Gastroesophageal sphincter (tissue), 3 donors: ENCODE measurements at regions not wholly inside any gene's neighbourhood (a gene's known extent, or its start where the extent isn't known, plus 50 kb on each side); places are given as distances from the start of the nearest gene placed in this dataset.
"Not testable (repeated sequence)": the region's sequence is repeated elsewhere in the genome, so short reads cannot be mapped to it uniquely, and the experiment has no call there.

ENCODE experiments used
- EP300 ChIP-seq: sonication (generic); formaldehyde crosslinking; IDR thresholded peaks from one replicate; pipeline ENCODE4 v1.6.1; 2017; ENCODE audit warnings: antibody characterized with exemption, mild to moderate bottlenecking
- POLR2A ChIP-seq, 2 donors: fragments of 450-650 bp; IDR thresholded peaks; one replicate each; pipeline ENCODE4 v1.6.1; 2017; ENCODE audit warnings: antibody characterized with exemption in 2 of 2, mild to moderate bottlenecking in 2 of 2, moderate library complexity in 1 of 2
- POLR2AphosphoS5 ChIP-seq: sonication (generic); formaldehyde crosslinking; IDR thresholded peaks from one replicate; pipeline ENCODE4 v1.6.1; 2017; ENCODE audit warnings: antibody characterized with exemption
- TF ChIP-seq, protein P1 (sequence below), 4 experiments: fragments of 200-600 bp in 2 of 4; fragments of 450-650 bp in 2 of 4; sonication (generic) in 1 of 4; IDR thresholded peaks; one replicate each; pipeline ENCODE4 v1.5.1; 2017 to 2019; ENCODE audit warnings: antibody characterized with exemption in 4 of 4, mild to moderate bottlenecking in 2 of 4, moderate library complexity in 2 of 4

DNA sequence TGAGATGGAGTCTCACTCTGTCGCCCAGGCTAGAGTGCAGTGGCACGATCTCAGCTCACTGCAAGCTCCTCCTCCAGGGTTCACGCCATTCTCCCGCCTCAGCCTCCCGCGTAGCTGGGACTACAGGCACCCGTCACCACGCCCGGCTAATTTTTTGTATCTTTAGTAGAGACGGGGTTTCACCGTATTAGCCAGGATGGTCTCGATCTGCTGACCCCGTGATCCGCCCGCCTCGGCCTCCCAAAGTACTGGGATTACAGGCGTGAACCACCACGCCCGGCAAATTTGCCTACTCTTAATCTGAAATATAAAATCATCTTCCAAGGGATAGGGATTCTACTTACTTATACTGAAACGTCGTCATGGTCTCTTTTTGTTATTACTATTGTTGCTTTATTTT is 314.7 kb downstream of the FGF10 start:
- TF ChIP-seq, protein P1, sequence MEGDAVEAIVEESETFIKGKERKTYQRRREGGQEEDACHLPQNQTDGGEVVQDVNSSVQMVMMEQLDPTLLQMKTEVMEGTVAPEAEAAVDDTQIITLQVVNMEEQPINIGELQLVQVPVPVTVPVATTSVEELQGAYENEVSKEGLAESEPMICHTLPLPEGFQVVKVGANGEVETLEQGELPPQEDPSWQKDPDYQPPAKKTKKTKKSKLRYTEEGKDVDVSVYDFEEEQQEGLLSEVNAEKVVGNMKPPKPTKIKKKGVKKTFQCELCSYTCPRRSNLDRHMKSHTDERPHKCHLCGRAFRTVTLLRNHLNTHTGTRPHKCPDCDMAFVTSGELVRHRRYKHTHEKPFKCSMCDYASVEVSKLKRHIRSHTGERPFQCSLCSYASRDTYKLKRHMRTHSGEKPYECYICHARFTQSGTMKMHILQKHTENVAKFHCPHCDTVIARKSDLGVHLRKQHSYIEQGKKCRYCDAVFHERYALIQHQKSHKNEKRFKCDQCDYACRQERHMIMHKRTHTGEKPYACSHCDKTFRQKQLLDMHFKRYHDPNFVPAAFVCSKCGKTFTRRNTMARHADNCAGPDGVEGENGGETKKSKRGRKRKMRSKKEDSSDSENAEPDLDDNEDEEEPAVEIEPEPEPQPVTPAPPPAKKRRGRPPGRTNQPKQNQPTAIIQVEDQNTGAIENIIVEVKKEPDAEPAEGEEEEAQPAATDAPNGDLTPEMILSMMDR (IDR thresholded peaks at IDR 0.05), result not testable (repeated sequence)
- not testable (repeated sequence) for TF ChIP-seq POLR2A (IDR thresholded peaks at IDR 0.05); POLR2AphosphoS5; EP300
